ENCODE measurements at regions not wholly inside any gene's neighbourhood (a gene's known extent, or its start where the extent isn't known, plus 50 kb on each side); places are given as distances from the start of the nearest gene placed in this dataset.

GRCh38 chr7:56537952-56538351, 421.7 kb upstream of the NUPR2 start:
- no peaks in the 10 kb centered on the region for H3K27me3 ChIP-seq (ENCODE audit: insufficient read depth, low read length, poor library complexity, severe bottlenecking)
- H3K4me3 Mint-ChIP-seq: no peak overlapping the region
- H3K4me1 Mint-ChIP-seq: no peaks in the 10 kb centered on the region
- peaks cover 5% of the 10 kb centered on the region for H3K9me3 ChIP-seq (ENCODE audit: low read length)
- no peaks in the 10 kb centered on the region for H3K27me3 Mint-ChIP-seq
- CTCF ChIA-PET: no interaction called here
- no peak overlapping the region for H3K27ac Mint-ChIP-seq
- DNase-seq: no peak
- H3K27ac ChIP-seq (ENCODE audit: low read depth, low read length): no peak overlapping the region
- H3K36me3 ChIP-seq (ENCODE audit: insufficient read depth, low read length): no peaks in the 10 kb centered on the region
- peaks cover 12 to 41% (median 29%) of the 10 kb centered on the region in 5 donors for H3K9me3 Mint-ChIP-seq
- POLR2A ChIA-PET: no interaction called here
- no peak overlapping the region for H3K4me3 ChIP-seq (ENCODE audit: low read length)
- no peaks in the 10 kb centered on the region for H3K4me1 ChIP-seq (ENCODE audit: insufficient read depth, low read length)
- H3K36me3 Mint-ChIP-seq: no peaks in the 10 kb centered on the region

DNA sequence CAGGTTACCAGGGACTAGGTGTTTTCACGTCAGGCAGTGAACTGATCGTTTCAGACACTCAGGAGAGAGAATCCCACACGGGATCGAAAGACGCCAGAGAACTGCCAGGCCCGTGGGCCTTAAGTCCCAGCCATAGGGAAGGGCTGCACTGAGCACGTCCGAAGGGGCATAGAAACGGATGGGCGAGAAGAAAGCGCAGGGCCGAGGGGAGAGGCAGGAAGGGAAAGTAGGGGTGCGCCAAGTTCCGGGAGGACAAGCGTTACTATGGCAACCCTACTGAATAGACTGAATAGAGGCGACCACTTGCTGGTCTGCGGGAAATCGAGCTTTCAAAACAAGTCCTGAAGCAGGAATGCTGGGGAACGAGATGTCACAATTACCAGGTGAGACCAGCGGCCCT, 421.3 kb upstream of the NUPR2 start:
- no peak for DNase-seq
- H3K4me1 Mint-ChIP-seq: no peaks in the 10 kb centered on the region
- ChIA-PET POLR2A (no interaction called here), CTCF (no interaction called here)
- no peak overlapping the region for H3K4me3 Mint-ChIP-seq
- H3K36me3 Mint-ChIP-seq: no peaks in the 10 kb centered on the region
- H3K9me3 Mint-ChIP-seq: peaks cover 10 to 42% (median 28%) of the 10 kb centered on the region in 5 donors
- Histone ChIP-seq H3K27ac (ENCODE audit: low read depth, low read length) (no peak overlapping the region), H3K9me3 (ENCODE audit: low read length) (peaks cover 5% of the 10 kb centered on the region), H3K27me3 (ENCODE audit: insufficient read depth, low read length, poor library complexity, severe bottlenecking) (no peaks in the 10 kb centered on the region), H3K4me3 (ENCODE audit: low read length) (no peak overlapping the region), H3K36me3 (ENCODE audit: insufficient read depth, low read length) (no peaks in the 10 kb centered on the region), H3K4me1 (ENCODE audit: insufficient read depth, low read length) (no peaks in the 10 kb centered on the region)
- no peaks in the 10 kb centered on the region for H3K27me3 Mint-ChIP-seq
- H3K27ac Mint-ChIP-seq: no peak overlapping the region

- H3K4me3 Mint-ChIP-seq: no peak overlapping the region
- no peaks in the 10 kb centered on the region for H3K36me3 ChIP-seq (ENCODE audit: insufficient read depth, low read length)
- H3K36me3 Mint-ChIP-seq: no peaks in the 10 kb centered on the region
- peaks cover 0 to 2% of the 10 kb centered on the region in 2 donors for H3K27me3 Mint-ChIP-seq
- ChIA-PET POLR2A (no interaction called here), CTCF (no interaction called here)
- H3K9me3 Mint-ChIP-seq: peaks cover 21 to 44% (median 25%) of the 10 kb centered on the region in 5 donors
- H3K27ac ChIP-seq (ENCODE audit: low read depth, low read length): no peak overlapping the region
- DNase-seq: no peak
- no peaks in the 10 kb centered on the region for H3K4me1 Mint-ChIP-seq
- H3K4me3 ChIP-seq (ENCODE audit: low read length): no peak overlapping the region
- no peaks in the 10 kb centered on the region for H3K27me3 ChIP-seq (ENCODE audit: insufficient read depth, low read length, poor library complexity, severe bottlenecking)
- H3K9me3 ChIP-seq (ENCODE audit: low read length): no peaks in the 10 kb centered on the region
- no peaks in the 10 kb centered on the region for H3K4me1 ChIP-seq (ENCODE audit: insufficient read depth, low read length)
- no peak overlapping the region for H3K27ac Mint-ChIP-seq
Observed at GRCh38 chr7:56495165-56495564, 378.9 kb upstream of the NUPR2 start.

DNA sequence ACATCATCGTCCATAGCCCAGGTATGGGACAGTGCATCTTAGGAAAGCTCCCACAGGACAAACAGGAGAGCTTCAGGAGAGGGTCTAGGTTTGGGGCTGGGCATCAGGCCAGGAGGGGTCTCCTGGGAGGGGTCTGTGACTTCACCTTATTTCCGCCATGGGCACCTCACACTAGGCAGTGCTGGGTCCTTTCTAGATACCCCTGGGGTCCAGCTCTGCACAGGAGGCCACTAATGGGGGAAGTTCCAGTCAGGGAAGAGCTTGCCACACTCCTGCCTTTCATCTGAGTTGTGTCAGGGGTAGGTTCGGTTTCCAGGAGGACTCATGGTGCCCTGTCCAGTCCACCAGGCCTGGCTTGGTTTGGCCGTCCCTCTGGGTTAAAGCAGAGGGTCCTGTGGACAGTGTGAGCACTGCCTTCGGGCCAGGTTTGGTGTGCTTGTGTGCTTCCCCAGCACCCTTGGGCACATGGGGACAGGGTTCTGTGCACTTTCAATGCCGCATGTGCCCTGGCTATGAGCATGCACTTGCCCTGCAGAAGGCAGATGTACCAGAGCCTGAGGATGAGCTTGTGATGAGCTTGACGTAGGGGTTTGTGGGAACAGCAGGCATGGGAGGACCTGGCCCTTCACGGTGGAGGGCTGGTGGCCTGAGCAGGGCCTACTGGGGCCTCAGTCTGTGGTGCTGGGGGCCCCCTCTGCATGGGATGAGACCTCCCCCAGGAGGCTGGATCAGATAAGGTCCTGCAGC, 377.7 kb upstream of the NUPR2 start:
- Mint-ChIP-seq H3K36me3 (no peaks in the 10 kb centered on the region), H3K27ac (no peak overlapping the region), H3K4me1 (no peaks in the 10 kb centered on the region), H3K27me3 (peaks cover 0 to 3% of the 10 kb centered on the region in 2 donors), H3K4me3 (no peak overlapping the region), H3K9me3 (peaks cover 16 to 43% (median 28%) of the 10 kb centered on the region in 5 donors)
- DNase-seq: no peak
- ChIA-PET POLR2A (no interaction called here), CTCF (no interaction called here)
- Histone ChIP-seq H3K27ac (ENCODE audit: low read depth, low read length) (no peak overlapping the region), H3K9me3 (ENCODE audit: low read length) (no peaks in the 10 kb centered on the region), H3K4me1 (ENCODE audit: insufficient read depth, low read length) (no peaks in the 10 kb centered on the region), H3K27me3 (ENCODE audit: insufficient read depth, low read length, poor library complexity, severe bottlenecking) (no peaks in the 10 kb centered on the region), H3K36me3 (ENCODE audit: insufficient read depth, low read length) (no peaks in the 10 kb centered on the region), H3K4me3 (ENCODE audit: low read length) (no peak overlapping the region)

- no peaks in the 10 kb centered on the region for H3K36me3 Mint-ChIP-seq
- H3K9me3 ChIP-seq (ENCODE audit: low read length): no peaks in the 10 kb centered on the region
- no peak overlapping the region for H3K27ac Mint-ChIP-seq
- no peak overlapping the region for H3K4me3 Mint-ChIP-seq
- H3K4me1 Mint-ChIP-seq: no peaks in the 10 kb centered on the region
- POLR2A ChIA-PET: no interaction called here
- no peaks in the 10 kb centered on the region for H3K4me1 ChIP-seq (ENCODE audit: insufficient read depth, low read length)
- peaks cover 14 to 42% (median 31%) of the 10 kb centered on the region in 5 donors for H3K9me3 Mint-ChIP-seq
- CTCF ChIA-PET: no interaction called here
- H3K4me3 ChIP-seq (ENCODE audit: low read length): no peak overlapping the region
- DNase-seq: no peak
- no peaks in the 10 kb centered on the region for H3K36me3 ChIP-seq (ENCODE audit: insufficient read depth, low read length)
- no peak overlapping the region for H3K27ac ChIP-seq (ENCODE audit: low read depth, low read length)
- H3K27me3 Mint-ChIP-seq: peaks cover 0 to 3% of the 10 kb centered on the region in 2 donors
- H3K27me3 ChIP-seq (ENCODE audit: insufficient read depth, low read length, poor library complexity, severe bottlenecking): no peaks in the 10 kb centered on the region
Observed at GRCh38 chr7:56493196-56493595, 377.0 kb upstream of the NUPR2 start.

DNA sequence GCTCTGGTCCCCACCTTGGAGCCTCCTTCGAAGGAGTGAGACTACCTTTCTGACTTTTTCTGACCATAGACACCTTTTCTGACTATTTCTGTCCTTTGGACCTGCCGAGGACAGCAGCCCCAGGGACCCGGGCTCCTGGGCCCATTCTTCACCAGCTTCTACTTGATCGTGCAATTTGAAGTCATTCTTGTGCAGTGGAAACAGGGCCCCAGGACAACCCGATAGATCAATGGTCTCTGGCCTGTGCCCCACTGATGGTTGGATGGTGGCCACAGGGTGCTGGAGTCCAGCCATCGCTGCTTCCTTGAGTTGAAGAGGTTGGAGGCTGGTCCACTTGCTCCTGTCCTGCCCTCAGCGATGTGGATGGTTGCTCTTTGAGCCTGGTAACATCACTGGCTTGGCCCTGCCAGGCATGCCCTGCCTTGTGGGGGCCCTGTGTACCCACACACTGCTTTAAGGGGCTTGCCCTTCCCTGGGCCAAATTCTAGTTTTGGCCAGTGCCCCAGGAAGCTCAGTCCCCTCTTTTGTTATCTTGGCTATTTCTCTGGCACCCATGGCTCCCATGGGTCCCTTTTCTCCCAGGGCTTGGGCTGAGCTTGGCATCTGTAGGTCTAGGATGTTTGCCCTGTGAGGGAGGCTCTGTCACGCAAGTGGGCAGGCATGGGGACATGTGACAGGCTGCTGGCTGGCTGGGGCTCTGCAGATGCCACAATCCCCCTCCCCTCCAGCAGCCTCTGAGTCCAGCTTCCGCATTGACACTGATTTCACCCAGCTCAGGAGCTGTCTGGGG, 375.6 kb upstream of the NUPR2 start:
- H3K4me3 Mint-ChIP-seq: no peak overlapping the region
- no peaks in the 10 kb centered on the region for H3K9me3 ChIP-seq (ENCODE audit: low read length)
- H3K36me3 ChIP-seq (ENCODE audit: insufficient read depth, low read length): no peaks in the 10 kb centered on the region
- no peaks in the 10 kb centered on the region for H3K36me3 Mint-ChIP-seq
- no peak overlapping the region for H3K27ac Mint-ChIP-seq
- no peaks in the 10 kb centered on the region for H3K4me1 Mint-ChIP-seq
- ChIA-PET POLR2A (no interaction called here), CTCF (no interaction called here)
- peaks cover 0 to 3% of the 10 kb centered on the region in 2 donors for H3K27me3 Mint-ChIP-seq
- peaks cover 23 to 45% (median 34%) of the 10 kb centered on the region in 5 donors for H3K9me3 Mint-ChIP-seq
- no peaks in the 10 kb centered on the region for H3K4me1 ChIP-seq (ENCODE audit: insufficient read depth, low read length)
- H3K27ac ChIP-seq (ENCODE audit: low read depth, low read length): no peak overlapping the region
- H3K4me3 ChIP-seq (ENCODE audit: low read length): no peak overlapping the region
- H3K27me3 ChIP-seq (ENCODE audit: insufficient read depth, low read length, poor library complexity, severe bottlenecking): no peaks in the 10 kb centered on the region
- DNase-seq: no peak

DNA sequence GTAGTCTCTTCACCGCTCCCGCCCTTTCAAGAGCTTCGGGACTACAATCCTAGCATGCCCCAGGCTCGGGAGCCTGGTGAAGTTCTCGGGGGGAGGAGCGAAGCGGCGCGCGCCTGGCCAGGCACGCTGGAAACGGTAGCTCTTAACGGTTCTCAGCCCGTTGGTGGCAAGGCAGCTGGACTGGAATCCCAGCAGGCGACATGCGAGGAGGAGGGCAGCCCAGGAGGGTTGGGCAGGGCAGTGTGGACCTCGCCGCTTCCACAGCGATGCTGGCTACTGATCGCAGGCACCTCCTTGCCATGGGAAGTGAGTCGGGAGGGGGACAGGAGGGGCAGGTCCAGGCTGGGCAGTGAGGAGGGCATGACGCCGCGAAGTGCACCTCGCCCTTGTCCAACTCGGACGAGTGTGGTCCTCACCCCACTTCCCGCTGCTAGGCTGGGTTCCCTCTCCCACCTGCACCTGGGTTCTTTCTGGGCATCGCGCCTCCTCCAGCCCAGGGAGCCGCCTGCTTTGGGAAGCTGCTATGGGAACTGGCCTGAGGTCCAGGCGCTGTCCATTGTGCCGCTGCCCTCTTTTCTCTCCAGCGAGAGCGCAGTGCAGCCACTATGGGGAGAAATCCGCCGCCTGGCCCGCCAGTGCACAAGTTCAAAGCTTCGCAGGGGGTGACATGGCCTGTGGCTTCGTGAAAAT, 367.8 kb upstream of the NUPR2 start:
- Mint-ChIP-seq H3K27ac (no peak overlapping the region), H3K27me3 (peaks cover 0 to 1% of the 10 kb centered on the region in 2 donors), H3K9me3 (peaks cover 37 to 74% (median 46%) of the 10 kb centered on the region in 5 donors), H3K4me1 (no peaks in the 10 kb centered on the region), H3K4me3 (no peak overlapping the region), H3K36me3 (no peaks in the 10 kb centered on the region)
- Histone ChIP-seq H3K4me1 (ENCODE audit: insufficient read depth, low read length) (no peaks in the 10 kb centered on the region), H3K4me3 (ENCODE audit: low read length) (no peak overlapping the region), H3K9me3 (ENCODE audit: low read length) (no peaks in the 10 kb centered on the region), H3K27me3 (ENCODE audit: insufficient read depth, low read length, poor library complexity, severe bottlenecking) (no peaks in the 10 kb centered on the region), H3K27ac (ENCODE audit: low read depth, low read length) (no peak overlapping the region), H3K36me3 (ENCODE audit: insufficient read depth, low read length) (no peaks in the 10 kb centered on the region)
- DNase-seq: no peak
- ChIA-PET CTCF (no interaction called here), POLR2A (no interaction called here)

DNA sequence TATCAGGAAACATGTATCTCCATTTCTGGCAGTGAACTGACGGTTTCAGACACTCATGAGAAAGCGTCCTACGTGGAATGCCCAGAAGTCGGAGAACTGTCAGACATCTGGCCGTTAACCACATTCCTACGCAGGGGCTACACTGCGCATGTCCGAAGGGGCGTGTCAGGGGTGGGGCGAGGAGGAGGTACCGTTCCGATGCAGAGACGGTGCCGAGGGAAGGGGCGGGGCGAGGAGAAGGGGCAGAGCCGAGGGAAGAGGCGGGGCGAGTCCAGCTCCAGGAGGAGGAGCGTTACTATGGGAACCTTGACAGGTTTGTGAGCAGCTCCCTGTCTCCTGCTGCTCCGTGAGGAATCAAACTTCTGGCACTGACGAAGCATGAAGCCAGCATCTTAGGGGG, 366.9 kb upstream of the NUPR2 start:
- Histone ChIP-seq H3K27me3 (ENCODE audit: insufficient read depth, low read length, poor library complexity, severe bottlenecking) (no peaks in the 10 kb centered on the region), H3K4me1 (ENCODE audit: insufficient read depth, low read length) (no peaks in the 10 kb centered on the region), H3K9me3 (ENCODE audit: low read length) (no peaks in the 10 kb centered on the region), H3K4me3 (ENCODE audit: low read length) (no peak overlapping the region), H3K27ac (ENCODE audit: low read depth, low read length) (no peak overlapping the region), H3K36me3 (ENCODE audit: insufficient read depth, low read length) (no peaks in the 10 kb centered on the region)
- no peaks in the 10 kb centered on the region for H3K36me3 Mint-ChIP-seq
- no peak for DNase-seq
- H3K4me3 Mint-ChIP-seq: no peak overlapping the region
- no peaks in the 10 kb centered on the region for H3K27me3 Mint-ChIP-seq
- H3K4me1 Mint-ChIP-seq: no peaks in the 10 kb centered on the region
- H3K9me3 Mint-ChIP-seq: peaks cover 38 to 76% (median 45%) of the 10 kb centered on the region in 5 donors
- CTCF ChIA-PET: no interaction called here
- POLR2A ChIA-PET: no interaction called here
- no peak overlapping the region for H3K27ac Mint-ChIP-seq
